HG02678 (cell line): ENCODE measurements at regions not wholly inside any gene's neighbourhood (a gene's known extent, or its start where the extent isn't known, plus 50 kb on each side); places are given as distances from the start of the nearest gene placed in this dataset.

Experiments used
- ATAC-seq: cut with Tn5 transposase; IDR thresholded peaks from one replicate; pipeline ENCODE4 v1.9.1; 2021; ENCODE audit warnings: mild to moderate bottlenecking, moderate library complexity; ENCODE audit not compliant: unreplicated experiment

DNA sequence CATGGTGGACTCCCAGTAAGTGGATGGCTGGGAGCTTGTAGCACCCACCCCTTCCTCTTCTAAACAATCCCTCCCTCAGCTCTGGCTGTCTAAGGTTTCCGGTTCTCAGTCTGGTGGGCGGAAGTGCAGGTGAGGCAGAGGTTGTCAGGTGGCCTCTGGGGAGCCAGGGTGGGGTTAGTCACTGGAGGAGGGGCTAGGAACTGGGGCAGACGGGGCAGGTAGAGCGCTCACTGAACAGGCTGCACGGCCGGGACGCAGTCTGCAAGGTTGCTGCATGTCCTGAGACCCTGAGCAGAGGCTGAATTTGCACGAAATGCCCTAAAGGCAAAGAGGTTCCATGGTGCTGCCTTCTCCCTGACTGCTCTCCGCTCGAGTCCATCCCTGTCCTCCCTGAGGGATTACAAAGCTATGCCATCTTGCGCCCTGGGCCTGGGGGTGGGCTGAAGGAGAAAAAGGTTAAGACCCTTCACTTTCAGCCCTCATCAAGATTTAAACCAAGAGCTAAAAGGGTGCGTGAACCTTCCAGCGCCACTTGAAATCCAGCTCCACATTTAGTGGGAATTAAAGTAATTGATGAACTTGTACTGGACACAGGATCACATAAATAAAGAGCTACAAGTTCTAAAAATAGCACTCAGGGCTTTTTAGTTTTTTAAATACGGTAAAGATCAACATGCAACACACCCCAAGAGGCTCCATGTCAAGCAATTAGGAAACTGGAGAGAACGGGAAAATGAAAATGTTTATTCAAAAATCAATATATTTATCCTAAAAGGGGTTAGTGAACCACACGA, 62.3 kb upstream of the CTBP2 start:
- no peak for ATAC-seq

DNA sequence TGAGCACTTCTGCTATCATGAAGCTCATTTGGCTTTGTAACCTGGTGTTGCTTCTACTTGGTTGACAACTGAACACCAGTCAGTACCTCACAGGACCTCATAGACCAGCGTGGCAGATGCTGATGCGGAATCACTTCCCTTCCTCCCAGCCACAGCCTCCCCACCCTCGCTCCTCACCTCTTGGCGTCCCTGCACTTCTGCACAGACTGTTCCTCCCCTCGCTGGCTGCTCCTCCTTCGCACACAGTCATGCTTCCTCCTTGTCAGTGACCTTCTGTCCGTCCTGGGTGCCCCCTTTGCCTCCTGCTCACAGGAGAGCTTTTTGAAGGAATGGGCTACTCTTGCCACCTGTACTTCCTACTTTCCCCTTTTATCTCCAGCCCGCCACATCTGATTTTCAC, 61.4 kb upstream of the CTBP2 start:
- ATAC-seq: no peak

GRCh38 chr10:125219776-125220175, 59.4 kb upstream of the CTBP2 start:
- ATAC-seq: no peak

DNA sequence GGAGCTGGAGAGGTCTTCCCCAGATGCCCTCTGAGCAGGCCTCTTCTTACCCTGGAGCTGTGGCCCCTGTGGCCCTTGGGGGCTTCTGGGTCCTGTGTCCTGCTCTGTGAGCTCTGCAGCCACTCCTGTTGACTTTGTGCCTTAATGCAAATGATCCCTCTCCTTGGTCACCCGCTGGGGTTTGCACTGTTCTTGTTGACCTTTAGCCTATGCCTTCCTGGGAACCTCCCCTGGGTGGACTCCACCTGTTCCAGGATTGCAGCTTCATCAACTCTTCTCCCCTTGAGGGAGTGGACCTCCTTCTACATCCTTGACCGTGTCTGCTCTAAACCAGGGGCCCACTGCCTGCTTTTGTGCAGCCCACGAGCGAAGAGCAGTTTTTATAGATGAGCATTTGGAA, 58.6 kb upstream of the CTBP2 start:
- no peak for ATAC-seq

- no peak for ATAC-seq
Measured at GRCh38 chr10:125217990-125218675, 57.8 kb upstream of the CTBP2 start.

DNA sequence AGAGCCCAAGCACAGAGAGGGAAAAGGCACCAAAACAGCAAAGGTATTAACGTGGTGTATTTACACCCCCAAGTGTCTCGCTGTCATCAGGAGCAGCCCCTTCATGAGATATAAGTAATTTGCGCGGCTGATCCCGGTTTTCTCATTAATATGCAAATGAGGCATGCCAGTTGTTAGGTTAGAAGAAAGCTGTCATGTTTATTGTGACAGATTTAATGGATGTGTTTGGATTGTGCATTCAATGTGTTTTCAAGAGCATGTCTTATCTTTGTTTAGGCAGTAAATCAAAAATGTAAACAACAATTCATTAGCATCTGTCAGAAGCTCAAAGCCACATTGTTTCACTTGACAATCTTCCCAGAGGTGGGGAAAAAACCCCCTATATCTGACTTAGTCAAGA, 56.5 kb upstream of the CTBP2 start:
- no peak for ATAC-seq

GRCh38 chr10:125216309-125216708, 55.9 kb upstream of the CTBP2 start:
- ATAC-seq: no peak

- ATAC-seq: no peak
Measured at GRCh38 chr10:125214283-125214570, 53.9 kb upstream of the CTBP2 start.

DNA sequence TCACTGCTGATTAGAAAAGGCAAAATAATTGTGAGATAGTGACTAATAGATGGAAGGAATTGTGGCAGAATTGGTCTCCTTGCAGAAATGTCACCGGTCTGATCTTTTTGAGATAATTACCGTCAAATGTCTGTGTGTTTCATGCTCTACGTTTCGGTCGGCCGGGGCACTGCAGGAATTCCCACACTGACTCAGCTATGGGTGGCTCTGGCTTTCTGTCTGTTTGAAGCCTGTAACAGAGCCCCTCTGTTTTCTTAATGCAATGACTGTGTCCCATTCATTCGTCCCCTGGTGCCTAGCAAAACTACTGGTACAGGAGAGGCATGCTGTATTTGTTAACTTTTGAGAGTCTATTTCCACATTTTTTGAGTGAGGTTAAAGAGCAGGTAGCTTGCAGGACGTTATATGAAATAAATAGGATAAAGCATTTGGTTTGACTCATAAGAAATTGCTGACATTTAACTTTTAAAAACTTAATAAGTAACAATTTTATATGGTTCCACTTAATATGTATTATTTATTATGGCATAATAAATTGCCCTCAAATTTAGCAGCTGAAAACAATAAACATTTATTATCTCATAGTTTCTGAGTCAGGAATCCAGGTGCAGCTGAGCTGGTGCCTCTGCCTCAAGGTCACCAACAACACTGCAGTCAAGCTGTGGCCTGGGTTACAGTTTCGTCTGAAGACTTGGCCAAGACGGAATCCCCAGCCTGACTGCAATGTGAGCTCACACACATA, 53.3 kb upstream of the CTBP2 start:
- ATAC-seq: no peak

DNA sequence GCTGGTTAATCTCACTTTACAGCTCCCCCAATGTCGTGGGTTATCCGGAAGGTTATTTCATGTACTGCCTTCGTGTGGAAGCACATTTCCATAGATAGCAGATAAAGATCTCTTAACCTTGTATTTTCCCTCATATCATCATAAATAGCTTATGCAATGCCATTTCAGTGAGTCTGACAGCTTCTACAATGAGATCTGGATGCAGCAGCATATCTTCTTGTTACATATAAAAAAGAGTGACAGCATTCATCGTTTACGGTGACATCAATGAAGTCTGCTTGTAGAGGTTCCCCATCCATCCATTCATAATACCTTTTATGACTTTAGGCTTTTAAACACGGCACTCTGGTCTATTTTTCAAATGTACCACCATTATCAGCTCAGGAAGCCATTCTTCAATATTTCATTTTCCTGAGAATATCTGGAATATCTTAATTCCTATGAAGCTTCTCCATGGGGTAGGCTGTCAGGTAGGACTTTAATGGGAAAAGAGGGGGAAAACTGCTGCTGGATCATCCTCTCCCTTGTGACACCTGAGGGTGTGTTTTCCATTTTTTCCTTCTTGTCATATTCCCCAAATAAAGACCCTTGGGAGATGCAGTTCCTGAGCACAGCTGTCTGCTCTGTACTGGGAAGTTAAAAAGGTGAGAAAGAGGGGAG, 51.9 kb upstream of the CTBP2 start:
- ATAC-seq: no peak
